ENCODE measurements at regions not wholly inside any gene's neighbourhood (a gene's known extent, or its start where the extent isn't known, plus 50 kb on each side); places are given as distances from the start of the nearest gene placed in this dataset.

- TF ChIP-seq EZH2 (IDR thresholded peaks at IDR 0.05; ENCODE audit: borderline replicate concordance, insufficient read depth, low read depth, low read length, poor library complexity, severe bottlenecking), result no peak
- TF ChIP-seq CTCF (IDR thresholded peaks at IDR 0.05), result no peak
Measured at GRCh38 chr2:17083902-17084301, 418.3 kb upstream of the CYRIA start.
